Breast epithelium (tissue), 3 donors: ENCODE measurements at regions not wholly inside any gene's neighbourhood (a gene's known extent, or its start where the extent isn't known, plus 50 kb on each side); places are given as distances from the start of the nearest gene placed in this dataset.
"Not testable (repeated sequence)": the region's sequence is repeated elsewhere in the genome, so short reads cannot be mapped to it uniquely, and the experiment has no call there.

Experiments used
- CTCF ChIP-seq, 3 donors: fragments of 450-650 bp; IDR thresholded peaks; one replicate each; pipeline ENCODE4 v1.5.1; 2016 to 2017; ENCODE audit warnings: antibody characterized with exemption in 3 of 3, mild to moderate bottlenecking in 3 of 3, moderate library complexity in 3 of 3
- POLR2A ChIP-seq: fragments of 450-650 bp; IDR thresholded peaks from one replicate; pipeline ENCODE4 v1.6.1; 2016; ENCODE audit warnings: antibody characterized with exemption, mild to moderate bottlenecking, moderate library complexity

GRCh38 chr4:126771618-126772017 is 861.1 kb upstream of the INTU start:
- TF ChIP-seq CTCF (IDR thresholded peaks at IDR 0.05); POLR2A: not testable (repeated sequence)
